SU-DHL-6 (cell line): ENCODE measurements at regions not wholly inside any gene's neighbourhood (a gene's known extent, or its start where the extent isn't known, plus 50 kb on each side); places are given as distances from the start of the nearest gene placed in this dataset.

ENCODE experiments used
- CTCF ChIP-seq: fragments of 200-600 bp; sonication (generic); IDR thresholded peaks from one replicate; pipeline ENCODE4 v1.5.1; 2017; ENCODE audit warnings: antibody characterized with exemption, mild to moderate bottlenecking, low read length, moderate library complexity; ENCODE audit not compliant: insufficient read depth, poor library complexity, severe bottlenecking
- EZH2phosphoT487 ChIP-seq: fragments of 200-600 bp; sonication (generic), shearing (Covaris generic); conservative IDR thresholded peaks from 2 replicates; pipeline ENCODE4 v1.6.1; 2018; ENCODE audit warnings: mild to moderate bottlenecking, antibody characterized with exemption, low read length, moderate library complexity, mixed read lengths

- no peak for TF ChIP-seq CTCF
- no peak for TF ChIP-seq EZH2phosphoT487
Observed at GRCh38 chr9:28961623-28962022, 1388.3 kb upstream of the C9orf72 start.
